TTC549 (cell line): ENCODE measurements at regions not wholly inside any gene's neighbourhood (a gene's known extent, or its start where the extent isn't known, plus 50 kb on each side); places are given as distances from the start of the nearest gene placed in this dataset.
"Not testable (repeated sequence)": the region's sequence is repeated elsewhere in the genome, so short reads cannot be mapped to it uniquely, and the experiment has no call there.

ENCODE experiments used
- FAIRE-seq: peaks from 2 replicates; lab custom pipeline; 2012; peaks lifted over from hg19 to GRCh38; lab: Jason Lieb, UNC

- no peak for FAIRE-seq
These were observed 389.3 kb upstream of the ATP11B start for GRCh38 chr3:182404031-182404430.

- FAIRE-seq: no peak
These were observed 387.5 kb upstream of the ATP11B start for GRCh38 chr3:182405759-182406158.

- FAIRE-seq: no peak
These were observed 386.5 kb upstream of the ATP11B start for GRCh38 chr3:182406786-182407185.

DNA sequence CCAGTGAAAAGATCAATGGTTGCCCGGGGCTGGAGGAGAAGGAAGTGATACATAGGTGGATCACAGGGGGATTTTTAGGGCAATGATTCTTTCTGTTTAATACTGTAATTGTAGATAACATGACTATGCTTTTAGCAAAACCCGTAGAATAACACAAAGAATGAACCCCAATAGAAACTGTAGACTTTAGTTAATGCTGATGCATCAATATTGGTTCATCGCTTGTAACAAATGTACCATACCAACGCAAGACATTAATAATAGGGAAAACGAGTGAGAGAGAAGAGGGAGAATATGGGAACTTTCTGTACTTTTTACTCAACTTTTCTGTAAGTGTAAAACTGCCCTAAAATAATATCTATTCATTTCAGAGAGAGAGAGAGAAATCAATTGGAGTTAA is 383.3 kb upstream of the ATP11B start:
- no peak for FAIRE-seq

GRCh38 chr3:182412066-182412465 is 381.2 kb upstream of the ATP11B start:
- no peak for FAIRE-seq

DNA sequence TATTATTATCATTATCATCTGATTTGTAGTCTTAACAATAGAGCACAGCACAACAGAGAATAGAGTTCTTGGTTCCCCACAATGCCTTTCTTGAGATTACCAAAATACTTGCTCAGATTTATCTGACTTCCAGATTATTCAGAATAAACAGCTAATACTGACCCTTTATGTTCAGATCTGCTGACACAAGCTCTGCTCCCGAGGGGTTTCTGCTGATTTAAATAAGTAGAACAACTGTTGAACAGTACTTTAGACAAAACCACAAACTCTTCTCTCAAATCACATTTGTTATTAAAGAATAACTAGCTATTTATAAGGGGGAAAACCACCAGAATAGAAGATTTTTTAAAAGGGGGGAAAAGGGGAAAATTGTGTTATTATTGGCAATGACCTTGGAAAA is 380.2 kb upstream of the ATP11B start:
- FAIRE-seq: no peak

- FAIRE-seq: no peak
These were observed 379.6 kb upstream of the ATP11B start for GRCh38 chr3:182413682-182414081.

DNA sequence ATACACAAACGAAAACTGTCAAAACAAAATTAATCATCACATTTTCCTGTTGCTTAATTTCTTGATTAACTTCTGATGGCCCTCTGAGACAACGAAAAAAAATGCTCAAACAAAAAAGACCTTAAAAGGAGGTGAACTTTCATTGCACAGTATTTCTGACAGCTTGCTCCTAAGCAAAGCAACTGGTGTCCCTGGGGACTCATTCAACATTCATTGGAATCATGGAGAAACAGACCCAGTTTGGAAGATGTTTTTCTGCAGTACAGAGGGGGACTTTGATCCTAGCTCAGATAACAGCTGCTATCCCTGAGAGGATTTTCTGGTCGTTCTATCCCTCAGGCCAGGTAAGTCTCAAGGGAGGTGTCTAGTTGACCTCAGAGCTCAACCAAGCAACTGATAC is 378.7 kb upstream of the ATP11B start:
- FAIRE-seq: no peak

- no peak for FAIRE-seq
These were observed 372.6 kb upstream of the ATP11B start for GRCh38 chr3:182420741-182421140.

DNA sequence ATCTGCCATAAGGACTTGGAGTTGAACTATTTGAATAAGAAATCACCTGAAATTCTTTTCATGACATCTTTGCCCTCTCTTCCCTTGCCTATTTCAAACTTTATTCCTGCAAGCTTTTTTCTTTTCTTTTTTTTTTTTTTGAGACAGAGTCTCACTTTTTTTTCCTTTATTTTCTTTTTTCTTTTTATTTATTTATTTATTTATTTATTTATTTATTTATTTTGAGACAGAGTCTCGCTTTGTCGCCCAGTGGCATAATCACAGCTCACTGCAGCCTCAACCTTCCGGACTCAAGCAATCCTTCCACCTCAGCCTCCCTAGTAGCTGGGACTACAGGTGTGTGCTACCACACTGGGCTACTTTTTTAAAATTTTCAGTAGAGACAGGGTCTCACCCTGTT is 369.3 kb upstream of the ATP11B start:
- FAIRE-seq: no peak

- not testable (repeated sequence) for FAIRE-seq
These were observed 367.2 kb upstream of the ATP11B start for GRCh38 chr3:182425926-182426718.

- not testable (repeated sequence) for FAIRE-seq
These were observed 361.3 kb upstream of the ATP11B start for GRCh38 chr3:182431972-182432371.

- FAIRE-seq: no peak
These were observed 357.4 kb upstream of the ATP11B start for GRCh38 chr3:182435860-182436259.

- no peak for FAIRE-seq
These were observed 356.8 kb upstream of the ATP11B start for GRCh38 chr3:182436547-182436946.

DNA sequence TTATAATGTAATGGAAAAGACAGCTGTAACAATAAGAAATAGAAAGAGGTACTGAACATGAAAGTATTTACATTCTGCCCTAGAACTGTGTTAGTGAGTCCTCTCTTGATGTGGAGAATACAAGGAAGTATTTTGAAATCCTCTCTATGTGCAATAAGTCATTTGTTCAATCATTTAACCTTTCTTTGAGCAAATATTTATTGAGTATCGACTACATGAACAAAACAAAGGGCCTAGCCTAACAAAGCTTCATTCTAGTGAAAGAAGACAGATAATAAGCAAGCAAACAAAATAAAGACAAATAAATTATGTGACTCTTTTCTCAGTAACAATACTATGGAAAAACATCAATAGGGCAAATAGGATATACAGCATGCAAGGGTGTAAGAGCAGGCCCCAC is 354.9 kb upstream of the ATP11B start:
- no peak for FAIRE-seq

GRCh38 chr3:182440101-182440500 is 353.2 kb upstream of the ATP11B start:
- no peak for FAIRE-seq

GRCh38 chr3:182445576-182445975 is 347.7 kb upstream of the ATP11B start:
- no peak for FAIRE-seq

DNA sequence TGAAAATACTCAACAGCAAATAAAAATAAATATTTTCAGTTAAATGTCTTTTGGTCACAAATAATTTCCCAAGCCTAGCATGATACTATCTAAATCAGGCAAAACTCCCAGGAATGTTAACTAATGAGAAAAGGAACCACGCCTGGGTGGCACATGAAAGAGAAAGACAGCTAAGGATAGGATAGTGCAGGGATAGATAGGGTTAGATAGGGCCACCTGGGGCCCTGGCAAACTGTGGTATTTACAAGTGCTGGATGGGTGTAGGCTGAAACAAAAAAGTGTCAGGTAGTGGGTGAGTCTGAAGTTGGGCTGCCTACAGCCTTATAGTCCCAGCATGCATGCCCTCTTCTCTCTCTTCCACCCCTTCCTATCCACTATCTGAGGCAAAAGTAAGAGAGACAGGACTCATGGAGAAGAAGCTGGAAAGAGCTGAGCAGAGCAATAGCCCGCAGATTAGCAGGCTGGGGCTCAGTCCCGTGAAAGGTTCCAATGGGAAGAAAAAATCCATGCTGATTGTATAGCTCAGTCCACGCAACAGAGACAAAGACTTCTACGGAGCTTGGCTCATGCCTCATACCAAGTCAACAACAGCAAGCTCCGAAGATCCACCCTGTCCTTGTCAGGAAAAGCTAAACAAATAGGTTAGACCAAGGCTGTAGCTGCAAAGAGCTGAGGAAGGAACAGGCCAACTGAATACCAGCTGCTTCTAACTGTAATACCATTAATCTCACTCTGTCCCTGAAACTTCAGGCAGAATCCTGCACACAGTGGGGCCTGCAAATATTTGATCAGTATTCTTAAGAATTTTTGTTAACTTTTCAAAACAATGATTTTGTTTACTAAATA is 342.1 kb upstream of the ATP11B start:
- no peak for FAIRE-seq

DNA sequence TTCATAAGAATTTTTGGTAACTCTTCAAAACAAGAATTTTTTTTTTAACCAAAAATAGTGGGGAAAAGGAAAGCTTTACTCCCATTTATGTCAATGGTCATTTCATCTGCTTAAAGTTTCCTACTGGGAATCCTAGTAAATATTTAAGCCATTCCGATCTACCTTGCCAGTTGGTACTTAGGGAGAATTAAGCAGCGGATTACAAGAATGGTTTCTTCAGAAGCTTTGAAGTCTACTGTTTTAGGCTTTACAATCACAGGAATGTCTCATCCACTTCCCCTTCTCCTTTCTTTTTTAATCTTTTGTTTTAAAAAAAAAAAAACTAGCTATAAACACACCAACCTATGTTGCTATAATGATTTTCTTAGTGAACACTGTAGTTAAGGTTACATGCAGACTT is 341.4 kb upstream of the ATP11B start:
- no peak for FAIRE-seq

- no peak for FAIRE-seq
These were observed 338.3 kb upstream of the ATP11B start for GRCh38 chr3:182455011-182455410.

DNA sequence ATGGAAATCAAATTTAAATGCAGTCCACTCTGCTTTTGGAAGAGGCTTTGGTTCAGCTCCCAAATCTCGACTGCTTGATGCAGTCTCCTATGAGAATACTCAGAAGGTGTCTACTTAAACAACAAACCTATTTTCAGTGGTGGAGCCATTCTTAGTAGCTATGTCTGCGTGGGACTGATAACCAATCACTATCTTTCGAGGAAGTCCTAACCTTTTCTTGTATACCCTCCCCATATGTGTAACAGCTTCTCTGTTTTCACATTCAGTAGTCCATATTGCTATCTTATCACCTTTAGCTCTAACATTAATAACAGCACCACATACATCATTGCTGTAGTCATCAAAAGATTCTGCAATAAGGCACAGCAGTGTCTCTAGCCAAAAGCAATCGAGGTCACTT is 333.0 kb upstream of the ATP11B start:
- FAIRE-seq: no peak

- FAIRE-seq: no peak
These were observed 331.2 kb upstream of the ATP11B start for GRCh38 chr3:182462152-182462551.

DNA sequence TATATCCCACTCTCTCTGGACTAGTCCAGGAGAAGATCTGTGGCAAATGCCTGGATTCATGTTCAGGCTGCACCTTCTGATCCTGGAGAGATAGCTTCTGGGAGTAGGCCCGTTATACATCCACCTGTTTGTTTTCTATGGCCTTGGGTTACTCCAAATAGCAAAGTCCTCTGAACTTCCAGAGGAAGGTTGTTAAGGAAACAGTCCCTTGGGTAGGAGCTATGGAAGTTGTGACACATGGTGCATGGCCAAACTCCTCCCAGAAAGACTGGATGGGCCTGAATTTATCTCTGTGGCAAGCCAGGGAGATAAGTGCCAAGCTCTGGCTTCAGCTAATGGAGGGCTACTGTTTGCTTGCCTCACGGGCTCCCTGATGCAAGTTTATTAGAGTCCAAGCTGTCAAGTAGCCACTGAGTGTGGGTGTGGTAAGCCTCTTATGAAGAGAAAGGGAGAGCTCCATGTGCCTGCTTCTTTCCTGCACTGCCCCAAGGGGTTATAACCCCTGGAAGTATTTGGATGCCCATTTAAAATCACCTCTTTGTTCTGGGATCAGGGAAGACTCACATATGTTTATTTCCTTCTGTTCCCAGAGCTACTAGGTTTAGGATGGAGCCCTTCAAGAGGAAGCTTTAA is 328.7 kb upstream of the ATP11B start:
- FAIRE-seq: no peak
